ENCODE measurements at regions not wholly inside any gene's neighbourhood (a gene's known extent, or its start where the extent isn't known, plus 50 kb on each side); places are given as distances from the start of the nearest gene placed in this dataset.

DNA sequence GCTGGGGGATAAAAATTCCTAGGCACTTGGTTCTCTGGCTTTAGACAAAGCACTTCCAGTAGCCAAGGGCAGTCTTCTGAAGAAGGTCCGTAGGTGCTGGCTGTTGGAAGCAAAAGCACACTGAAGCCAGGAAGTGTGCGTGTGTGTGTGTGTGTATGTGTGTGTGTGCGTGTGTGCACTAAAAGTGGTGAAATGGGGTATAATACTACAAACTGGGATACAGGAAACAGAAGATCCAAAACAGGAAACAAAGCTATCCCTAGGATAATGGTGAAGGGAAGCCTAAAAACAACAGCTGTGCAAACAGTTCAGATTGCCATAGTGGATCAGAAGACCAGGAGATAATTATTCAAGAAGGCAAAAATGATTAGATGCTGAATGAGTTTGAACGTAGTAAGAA is 103.4 kb downstream of the IL20RB start:
- DNase-seq (ENCODE audit: low read depth) = no peak

DNA sequence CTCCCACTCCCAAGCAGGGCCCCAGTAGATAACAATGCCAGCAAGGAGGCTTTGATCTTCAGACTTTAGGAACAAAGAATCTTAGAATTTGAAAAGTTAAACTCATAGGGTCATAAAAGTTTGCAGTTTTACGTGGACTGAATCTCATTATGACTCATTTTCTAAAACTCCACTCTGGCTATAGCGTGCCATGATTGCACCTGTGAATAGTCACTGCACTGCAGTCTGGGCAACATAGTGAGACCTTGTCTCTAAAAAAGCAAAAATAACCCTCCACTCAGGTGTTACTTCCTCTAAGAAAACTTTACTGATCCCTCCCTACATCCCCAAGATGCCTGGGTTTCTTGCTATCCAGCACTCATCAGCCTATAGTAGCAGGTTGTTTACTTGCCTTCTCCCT is 104.5 kb downstream of the IL20RB start:
- no peak for DNase-seq (ENCODE audit: low read depth)

DNA sequence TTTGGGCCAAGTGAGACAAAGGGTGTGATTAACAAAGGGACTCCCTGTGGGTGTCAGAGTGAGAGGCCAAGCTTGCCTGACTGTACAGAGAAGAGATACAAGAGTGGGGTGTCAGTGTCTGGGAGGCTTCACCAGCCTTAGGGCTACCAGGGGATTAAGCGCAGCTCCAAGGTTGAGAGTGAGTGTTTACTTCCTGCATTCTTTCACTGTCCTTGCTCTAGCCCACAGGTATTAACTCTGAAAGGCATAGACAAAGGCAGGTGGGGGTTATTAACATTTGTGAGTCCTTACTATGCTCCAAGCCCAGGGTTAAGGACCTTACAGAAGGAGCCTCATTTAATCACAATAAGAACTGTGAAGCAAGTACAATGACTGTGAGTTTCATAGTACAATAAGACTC is 107.6 kb downstream of the IL20RB start:
- no peak for DNase-seq (ENCODE audit: low read depth)

DNA sequence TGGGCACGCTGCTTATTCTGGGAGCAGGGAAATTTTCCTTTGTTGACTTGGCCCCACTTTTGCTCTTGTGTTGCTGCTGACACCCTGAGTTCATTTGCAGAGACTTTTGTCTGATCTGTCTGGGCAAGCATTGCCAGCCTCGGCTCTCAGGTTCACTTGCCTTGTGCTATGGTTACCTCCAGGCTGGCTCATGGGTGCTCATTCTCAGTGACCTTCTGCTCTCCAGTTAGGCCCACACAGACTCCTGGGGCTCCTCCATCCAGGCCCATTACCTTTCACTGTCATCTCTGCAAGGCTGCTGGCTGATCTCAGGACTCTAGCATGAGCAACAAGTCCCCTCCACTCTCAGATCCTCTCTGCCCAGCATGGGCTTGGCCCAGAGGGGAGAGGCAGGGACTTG is 108.3 kb downstream of the IL20RB start:
- DNase-seq (ENCODE audit: low read depth) = no peak

DNA sequence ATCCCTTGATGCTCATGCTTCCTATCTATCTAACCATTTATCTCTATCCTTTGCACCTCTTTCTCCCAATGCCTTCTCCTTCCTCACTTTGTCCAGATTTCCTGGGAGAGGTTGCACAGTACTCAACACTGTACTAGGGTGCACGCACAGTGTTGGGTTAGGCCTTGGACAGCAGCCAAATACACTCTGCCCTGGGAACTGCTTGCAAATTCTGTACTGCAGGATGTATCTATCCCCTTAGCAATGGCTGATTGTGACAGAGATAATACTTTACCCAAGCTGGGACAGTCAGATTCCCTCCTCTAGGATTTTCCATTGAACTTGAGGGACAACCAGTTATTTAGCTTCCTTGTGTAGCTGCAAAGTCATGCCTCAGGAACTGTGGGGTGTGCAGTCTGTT is 113.3 kb downstream of the IL20RB start:
- no peak for DNase-seq (ENCODE audit: low read depth)

DNA sequence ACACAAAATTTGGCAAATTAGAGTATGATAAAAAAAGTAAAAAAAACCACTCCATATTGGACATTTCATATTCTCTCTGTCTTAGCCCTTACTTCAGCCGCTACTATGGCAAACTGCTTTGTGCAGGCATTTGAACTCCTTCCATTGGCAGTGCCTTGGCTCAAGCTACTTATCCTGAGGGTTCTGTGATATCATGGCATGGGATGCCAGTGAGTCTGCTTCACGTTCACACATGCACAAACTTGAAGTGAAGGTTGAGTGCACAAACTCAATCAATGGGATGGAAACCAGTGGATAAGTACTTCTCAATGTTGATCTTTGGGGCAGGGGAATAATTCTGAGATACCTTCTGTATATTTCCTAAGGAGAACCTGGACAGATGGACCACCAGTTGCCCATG is 117.2 kb downstream of the IL20RB start:
- no peak for DNase-seq (ENCODE audit: low read depth)

DNA sequence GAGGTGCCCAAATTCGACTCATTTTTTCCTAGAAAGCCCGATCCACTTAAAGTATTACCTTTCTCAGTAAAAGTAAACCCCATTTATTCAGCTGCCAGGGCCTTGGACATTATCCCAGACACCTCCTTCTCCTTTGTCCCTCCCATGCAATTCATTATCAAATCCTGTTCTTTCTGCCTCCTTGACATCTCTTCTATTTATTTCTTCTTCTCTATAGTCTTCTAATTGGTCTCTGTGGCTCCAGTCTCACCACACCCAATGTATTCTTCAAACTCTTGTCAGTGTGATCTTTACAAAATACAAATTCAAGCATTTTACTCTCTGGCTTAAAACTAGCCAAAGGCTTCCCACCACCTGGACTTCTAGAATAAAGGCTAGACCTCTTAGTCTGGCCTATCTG is 120.3 kb downstream of the IL20RB start:
- no peak for DNase-seq (ENCODE audit: low read depth)

DNA sequence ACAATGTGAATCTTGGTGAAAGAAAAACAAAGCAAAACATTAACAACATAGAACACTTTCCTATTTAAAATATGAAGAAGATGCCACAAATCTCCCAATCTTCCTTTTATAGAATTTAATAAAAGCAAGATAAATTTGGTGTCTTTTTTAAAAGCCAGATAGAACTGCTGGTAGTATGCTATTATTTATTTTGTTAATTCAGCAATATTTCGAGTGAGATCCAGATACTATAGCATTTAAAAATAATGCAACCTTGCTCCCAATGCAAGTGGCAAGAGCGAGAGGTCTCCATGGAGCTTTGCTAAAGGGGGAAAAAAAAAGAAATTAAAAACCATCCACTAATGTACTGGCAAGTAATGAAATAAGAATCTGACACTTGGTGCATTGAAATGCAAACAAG is 121.8 kb downstream of the IL20RB start:
- DNase-seq (ENCODE audit: low read depth) = no peak

DNA sequence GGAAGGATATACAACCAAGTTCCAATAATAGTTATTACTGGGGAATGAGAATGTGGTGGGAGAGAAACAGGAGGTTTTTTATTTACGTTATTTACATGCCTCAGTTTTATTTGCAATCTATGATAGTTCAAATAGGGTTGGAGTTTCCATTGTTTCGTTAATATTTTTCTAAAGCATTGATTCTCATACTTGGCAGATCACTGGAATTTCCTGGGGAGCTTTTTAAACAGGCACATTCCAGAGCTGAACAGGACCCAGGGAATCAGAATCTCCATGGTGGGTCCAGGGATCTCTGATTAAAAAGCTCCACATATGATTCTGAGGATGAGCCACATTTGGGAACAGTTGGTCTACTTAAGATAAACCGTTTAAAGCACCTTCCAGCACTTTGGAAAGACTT is 123.9 kb downstream of the IL20RB start:
- no peak for DNase-seq (ENCODE audit: low read depth)

DNA sequence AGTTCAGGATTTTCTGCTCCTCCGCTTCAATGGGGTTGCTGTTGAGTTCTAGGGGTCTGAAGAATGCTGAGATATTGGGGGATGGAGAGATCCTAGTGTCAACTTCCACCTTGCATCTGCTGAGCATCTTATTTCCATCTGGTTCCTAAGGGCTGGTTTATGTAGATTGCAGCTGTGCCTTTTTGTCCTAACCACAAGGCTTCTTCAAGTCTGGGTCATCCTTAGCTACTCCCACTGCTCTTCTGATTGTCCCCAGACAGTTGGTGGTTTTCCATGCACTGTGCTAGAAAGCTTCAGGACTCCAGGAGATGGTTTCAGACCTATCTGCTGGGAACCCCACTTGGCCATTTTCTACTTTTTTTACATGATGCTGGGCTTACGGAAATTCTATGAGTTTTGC is 125.0 kb downstream of the IL20RB start:
- DNase-seq (ENCODE audit: low read depth) = no peak

DNA sequence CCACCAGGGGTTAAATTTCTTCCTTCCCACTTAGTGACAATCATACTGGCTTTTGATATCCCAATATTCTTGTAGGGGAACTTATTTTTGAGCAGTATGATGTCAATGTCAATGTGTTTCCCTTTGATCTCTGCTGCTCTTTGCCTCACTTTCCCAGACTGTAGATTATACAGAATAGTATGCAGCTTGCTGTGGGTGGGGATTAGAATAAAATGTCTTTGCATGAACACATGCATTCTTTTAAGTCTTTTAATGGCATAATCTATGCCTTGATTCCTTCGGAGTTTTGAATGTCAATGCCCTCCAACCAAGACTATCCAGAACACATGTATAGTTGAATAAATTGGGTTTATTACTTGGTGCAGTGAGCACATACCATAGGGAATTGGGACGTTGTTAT is 125.5 kb downstream of the IL20RB start:
- DNase-seq (ENCODE audit: low read depth) = no peak

DNA sequence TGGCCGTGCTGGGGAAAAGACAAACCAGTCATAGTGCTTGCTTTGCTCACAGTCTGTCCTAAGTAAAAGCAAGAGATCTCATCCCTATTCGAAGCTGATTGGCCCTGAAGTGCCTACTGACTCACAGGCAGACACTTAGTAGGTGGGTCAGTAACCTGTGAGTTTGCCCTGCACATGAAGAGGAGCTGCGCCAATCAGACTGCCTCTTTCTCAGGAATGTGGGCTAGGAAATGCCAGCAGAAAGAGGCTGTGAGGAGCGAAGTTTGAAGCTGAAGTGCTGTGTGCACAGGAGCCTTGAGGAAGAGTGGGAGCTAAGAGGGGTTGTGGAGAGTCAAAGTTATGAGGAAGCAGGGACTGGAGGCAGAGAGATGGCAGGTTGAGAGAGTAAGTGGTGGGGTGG is 126.8 kb downstream of the IL20RB start:
- DNase-seq (ENCODE audit: low read depth) = no peak

DNA sequence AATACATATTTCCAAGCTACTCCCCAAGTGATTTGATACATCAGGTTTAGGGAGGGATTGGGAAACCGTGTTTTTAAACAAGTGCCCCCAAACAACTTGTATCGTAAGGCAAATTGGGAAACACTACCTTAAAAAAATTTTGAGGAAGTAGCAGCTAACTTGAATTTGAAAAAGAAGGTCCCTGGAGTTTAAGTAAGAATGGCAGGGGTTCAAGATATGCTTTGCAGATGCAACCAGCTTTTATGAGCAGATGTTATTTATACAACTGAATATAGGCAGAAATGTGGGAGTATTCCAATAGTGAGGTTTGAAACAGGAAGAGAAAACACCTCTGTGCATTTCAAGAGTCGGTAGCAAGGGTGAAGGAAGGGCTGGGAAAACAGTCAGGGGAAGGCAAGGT is 139.6 kb downstream of the IL20RB start:
- DNase-seq (ENCODE audit: low read depth) = no peak

DNA sequence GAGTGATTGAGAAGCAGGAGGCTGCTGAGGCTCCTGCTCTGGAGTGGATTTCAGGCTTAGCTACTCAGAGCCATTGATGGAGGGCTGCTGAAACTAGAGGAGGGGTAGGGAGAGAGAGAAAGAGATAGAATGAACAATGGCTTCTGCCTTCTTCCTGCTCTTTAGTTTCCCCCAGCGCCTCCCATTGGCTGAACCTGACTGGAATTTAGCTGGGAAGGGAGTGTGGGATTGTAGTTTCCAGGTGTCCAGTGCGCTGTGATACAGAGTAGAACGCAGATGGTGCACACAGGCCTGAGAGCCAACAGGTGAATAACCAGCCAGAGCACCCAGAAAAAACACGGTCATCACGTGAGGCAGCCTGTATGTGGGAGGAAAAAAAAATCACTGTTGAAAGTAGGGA is 140.1 kb downstream of the IL20RB start:
- DNase-seq (ENCODE audit: low read depth) = no peak

DNA sequence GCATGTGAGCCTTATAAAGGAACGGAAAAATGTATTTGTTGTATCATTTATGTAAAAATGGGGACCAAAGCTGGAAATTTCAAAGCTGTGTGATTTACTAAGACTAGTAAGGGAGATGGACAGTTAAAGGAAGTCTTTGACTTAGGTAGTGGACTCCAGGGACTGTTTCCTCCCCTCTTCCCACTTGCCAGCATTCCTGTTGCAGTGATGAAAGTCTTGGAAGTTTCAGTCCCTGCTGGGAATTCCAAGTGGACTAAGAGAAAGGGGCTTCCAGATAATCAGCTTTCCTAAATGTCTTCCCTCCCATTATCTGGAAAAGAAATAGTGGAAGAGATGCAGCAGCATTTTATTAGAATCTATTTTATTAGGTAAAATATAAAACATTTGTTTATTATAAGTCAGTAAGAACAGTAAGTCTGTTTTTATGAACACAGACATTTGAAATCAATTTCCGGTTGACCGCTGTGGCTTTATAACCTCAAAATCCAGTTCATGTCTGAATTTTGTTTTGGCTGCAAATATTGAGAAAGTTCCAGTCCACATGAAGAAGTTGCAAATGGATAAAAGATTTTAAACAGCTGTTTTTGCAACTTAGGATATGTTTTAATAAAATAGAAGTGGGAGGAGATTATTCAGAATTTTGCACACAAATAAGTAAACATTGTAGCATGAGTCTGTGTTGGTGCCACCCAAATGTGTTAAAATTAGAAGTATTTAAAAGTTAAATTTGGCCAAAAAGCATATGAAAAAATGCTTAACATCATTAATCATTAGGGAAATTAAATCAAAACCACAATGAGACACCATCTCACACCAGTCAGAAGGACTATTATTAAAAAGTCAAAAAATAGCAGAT is 141.8 kb downstream of the IL20RB start:
- no peak for DNase-seq (ENCODE audit: low read depth)

DNA sequence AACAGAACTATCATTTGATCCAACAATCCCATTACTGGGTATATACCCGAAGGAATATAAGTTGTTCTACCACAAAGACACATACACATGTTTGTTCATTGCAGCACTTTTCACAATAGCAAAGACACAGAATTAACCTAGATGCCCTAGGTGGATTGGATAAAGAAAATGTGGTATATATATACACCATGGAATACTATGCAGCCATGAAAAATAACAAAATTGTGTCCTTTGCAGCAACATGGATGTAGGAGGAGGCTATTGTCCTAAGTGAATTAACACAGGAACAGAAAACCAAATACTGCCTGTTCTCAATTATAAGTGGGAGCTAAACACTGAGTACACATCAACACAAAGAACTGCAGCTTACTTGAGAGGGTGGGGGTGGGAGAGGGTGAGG is 142.5 kb downstream of the IL20RB start:
- DNase-seq (ENCODE audit: low read depth) = no peak

DNA sequence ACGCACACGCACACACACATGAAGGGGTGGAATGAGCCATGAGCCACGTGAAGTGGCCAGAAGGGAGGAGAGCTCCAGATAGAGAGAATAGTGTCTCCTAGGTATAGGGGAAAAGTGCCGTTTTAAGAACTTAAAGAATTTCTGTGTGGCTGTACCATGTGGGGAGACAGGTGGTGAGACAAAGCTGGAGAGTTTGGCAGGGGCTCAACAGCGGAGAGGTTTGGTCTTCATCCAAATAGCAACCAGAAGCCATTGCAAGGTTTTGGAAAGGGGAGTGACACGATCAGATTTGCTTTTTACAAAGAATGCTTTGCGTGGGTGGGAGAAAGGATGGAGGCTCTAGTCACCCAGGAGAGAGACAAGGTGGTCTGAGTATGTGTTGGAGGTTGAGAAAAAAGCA is 146.0 kb downstream of the IL20RB start:
- DNase-seq (ENCODE audit: low read depth) = no peak

DNA sequence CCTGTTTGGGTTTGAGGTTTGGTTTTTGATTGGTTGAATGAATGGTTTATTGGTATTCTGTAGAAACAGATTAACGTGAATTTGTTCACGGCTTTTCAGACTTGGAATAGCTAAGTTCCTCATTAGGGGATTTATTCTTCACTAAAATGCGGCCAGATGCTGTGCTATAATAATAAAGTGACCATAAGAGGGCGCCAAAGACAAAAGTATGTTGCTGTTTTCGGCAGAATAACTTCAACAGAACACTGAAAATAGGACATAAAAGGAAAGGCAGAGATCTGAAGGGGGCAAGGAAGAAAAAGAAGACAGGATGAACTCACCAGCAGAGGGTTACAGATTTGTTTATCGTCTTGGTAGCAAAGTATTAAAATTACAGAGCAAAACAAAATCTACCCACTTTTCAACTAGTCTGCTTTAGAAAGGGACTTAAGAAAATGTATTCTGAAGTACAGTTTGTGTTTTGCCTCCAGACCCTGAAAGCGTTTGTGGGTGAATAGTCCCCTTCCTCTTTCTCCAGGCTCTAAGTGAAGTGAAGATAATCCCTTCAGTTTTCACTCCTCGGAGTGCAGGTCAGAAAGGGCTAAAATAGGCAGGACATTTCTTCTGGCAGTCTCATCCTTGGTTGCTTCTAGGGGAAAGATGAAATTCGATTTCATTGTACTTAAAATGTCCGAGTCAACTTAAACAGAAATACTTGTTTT is 147.6 kb downstream of the IL20RB start:
- peak; percentile 76 for DNase-seq (ENCODE audit: low read depth)

DNA sequence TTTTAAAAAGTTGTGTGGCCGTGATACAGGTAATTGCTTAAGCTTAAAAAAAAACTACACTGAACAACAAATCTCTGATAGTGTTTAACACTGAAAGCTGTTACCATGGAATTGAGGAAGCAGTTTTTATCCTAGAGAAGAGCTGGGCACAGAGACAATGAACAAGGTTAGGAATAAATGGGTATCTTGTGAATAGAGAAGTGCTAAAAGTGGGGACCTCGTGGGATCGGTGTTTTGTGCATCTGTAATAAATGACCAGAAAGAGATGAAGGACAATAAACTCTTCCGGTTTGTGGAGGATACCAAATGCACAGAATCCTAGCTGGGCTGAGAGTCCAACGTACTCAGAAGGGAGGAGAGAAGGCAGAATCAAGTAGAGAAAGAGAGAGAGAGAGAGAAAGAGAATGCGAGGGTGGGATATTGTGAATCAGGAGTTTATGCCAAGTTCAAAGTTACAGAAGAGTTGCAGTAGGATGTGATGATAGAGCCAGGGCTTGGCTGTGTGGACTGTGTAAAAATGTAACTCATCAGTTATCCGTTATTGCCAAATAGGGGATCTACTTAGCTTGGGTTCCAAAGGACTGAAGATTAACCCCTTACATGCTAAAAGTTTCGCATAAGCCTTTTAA is 148.9 kb downstream of the IL20RB start:
- no peak for DNase-seq (ENCODE audit: low read depth)

DNA sequence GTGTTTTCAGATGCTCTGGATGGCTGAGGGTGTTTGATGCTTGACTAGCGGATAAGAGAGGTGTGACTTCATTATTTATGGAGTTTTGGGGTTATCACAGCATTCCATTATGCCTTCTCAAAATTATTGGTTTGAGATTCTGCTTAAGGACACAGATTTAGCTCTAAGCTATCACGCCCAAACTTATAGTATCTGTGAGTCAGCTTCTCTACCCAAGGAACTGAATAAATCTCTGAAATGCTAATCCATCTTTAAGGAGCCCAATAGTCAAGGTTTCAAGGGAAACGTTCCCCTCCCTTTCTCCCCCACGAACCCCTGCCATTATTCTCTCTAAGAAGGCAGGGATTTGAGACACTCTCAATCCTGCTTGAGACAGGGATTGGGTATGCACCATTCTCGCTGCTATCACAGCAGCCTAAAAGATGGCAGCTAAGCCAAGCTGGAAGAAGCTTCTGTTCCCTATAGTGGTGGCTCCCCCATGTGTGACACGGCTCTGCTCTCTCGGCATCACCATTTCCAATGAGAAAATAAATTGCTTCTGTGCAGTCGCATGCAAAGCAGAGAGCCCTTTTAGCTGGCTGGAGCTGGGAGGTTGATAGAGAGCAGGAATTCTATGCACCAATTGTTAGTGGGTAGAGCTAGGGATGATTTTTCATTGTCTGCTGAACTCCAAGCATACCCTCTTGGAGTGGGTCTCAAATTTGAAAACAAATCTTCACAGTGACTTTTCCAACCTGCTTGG is 151.1 kb downstream of the IL20RB start:
- no peak for DNase-seq (ENCODE audit: low read depth)

DNA sequence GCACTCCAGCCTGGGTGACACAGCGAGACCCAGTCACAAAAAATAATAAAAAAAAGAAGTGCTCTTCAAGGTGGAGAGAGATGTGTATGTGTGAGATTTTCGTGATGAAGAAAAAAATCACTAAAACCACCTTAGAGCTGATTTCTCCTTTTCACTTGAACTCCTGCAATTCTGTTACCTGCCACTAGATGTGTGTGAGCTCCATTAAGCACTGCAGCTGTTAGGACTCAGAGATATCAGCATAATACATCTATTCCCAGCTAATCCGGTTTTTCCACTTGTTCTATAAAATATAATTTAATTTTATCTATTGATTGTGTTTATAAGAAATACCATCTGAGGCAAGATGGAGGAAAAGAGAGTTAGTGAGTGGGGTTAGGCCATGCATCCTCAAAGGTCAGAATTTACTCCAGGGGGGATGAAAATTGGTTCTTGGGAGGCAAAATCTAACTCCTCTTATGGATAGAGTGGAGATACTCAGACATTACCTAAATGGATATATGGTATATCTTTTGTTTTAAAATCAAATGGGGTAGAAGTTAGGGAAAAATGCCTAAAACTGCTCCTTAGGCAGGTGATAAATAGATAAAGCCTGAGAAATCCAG is 152.7 kb downstream of the IL20RB start:
- peak; percentile 57 for DNase-seq (ENCODE audit: low read depth)

DNA sequence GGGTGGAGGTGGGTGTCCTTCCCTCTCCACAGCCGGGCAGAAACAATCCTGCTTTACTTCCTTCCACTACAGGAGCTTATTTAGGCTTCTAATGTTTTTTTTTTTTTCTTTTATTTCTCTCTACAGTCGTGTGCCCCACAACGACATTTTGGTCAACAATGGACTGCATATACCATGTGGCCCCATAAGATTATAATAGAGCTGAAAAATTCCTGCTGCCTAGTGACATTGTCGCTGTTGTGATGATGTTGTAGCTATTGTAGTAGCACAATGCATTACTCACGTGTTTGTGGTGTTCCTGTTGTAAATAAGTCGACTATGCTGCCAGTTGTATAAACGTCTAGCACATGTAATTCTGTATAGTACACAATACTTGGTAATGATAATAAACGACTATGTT is 153.7 kb downstream of the IL20RB start:
- no peak for DNase-seq (ENCODE audit: low read depth)
